Activated T-helper 1 cell treated with anti-CD3 and anti-CD28 coated beads, Interleukin-2, amount 50 U/mL, for 16 hours (primary cell): ENCODE measurements at regions not wholly inside any gene's neighbourhood (a gene's known extent, or its start where the extent isn't known, plus 50 kb on each side); places are given as distances from the start of the nearest gene placed in this dataset.

Source experiments
- DNase-seq, 2 donors: peaks; one replicate each; pipeline ENCODE4 v3.0.0-alpha.2; 2020; ENCODE audit warnings: low read depth in 1 of 2, low spot score in 1 of 2

GRCh38 chr2:177147834-177148445, 64.7 kb upstream of the HNRNPA3 start:
- no peak for DNase-seq

- peak; percentile 43 to 50 for DNase-seq
These were observed 64.0 kb upstream of the HNRNPA3 start for GRCh38 chr2:177148477-177149154.

DNA sequence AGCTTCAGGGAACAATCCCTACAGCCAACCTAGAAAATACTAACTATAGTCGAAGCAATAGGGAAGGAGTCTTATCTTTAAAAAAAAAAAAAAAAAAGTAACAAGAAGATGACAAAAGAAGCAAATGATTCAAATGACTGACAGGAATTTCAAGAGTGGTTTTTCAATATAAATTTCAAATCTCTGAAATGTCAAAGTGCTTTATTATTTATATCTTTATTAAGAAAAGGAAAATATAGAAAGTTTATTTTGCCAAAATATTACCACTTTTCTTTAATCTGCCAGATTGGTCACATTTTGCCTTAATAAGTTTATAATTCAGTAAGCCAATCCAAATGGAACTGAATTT, 63.5 kb upstream of the HNRNPA3 start:
- DNase-seq: no peak

DNA sequence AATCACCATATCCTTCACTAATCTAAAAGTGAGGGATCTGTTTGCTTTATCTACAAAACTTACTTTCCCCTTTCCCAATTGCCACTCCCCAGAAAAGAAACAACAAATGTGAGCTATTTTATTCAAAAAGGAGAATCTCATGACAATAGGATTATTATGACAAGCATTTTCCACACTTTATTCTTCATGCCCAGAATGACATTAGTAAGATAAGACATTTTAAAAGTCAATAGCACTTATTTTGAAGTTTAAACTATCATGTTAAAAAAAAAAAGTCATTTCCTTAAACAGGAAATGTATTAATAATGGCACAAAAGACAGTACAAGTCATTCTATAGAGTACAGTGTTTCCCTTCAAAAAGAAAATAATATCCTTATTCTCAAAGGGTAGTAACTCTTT, 58.8 kb upstream of the HNRNPA3 start:
- no peak for DNase-seq

- DNase-seq: no peak
These were observed 57.8 kb upstream of the HNRNPA3 start for GRCh38 chr2:177154809-177155208.

DNA sequence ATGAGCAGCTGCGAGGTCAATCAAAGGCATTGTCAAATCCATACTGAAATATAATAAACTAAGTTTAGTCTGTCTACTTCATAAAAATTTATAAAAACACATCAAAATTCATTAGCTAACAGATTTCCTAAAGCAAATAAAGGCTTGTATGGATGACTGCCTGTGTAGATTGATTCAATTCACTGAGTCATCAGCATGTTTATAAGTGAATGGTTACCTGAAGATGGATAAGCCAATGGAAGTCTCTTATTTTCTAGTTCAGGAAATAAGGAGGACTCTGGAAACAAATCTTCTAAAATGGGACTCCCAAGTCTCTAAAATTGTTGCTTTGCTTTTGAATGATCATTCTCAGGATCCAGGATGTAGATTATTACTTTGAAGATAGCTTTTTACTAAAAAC, 57.0 kb upstream of the HNRNPA3 start:
- no peak for DNase-seq

- no peak for DNase-seq
These were observed 50.7 kb upstream of the HNRNPA3 start for GRCh38 chr2:177161741-177162460.
